NCI-H2196 (cell line): ENCODE measurements at regions not wholly inside any gene's neighbourhood (a gene's known extent, or its start where the extent isn't known, plus 50 kb on each side); places are given as distances from the start of the nearest gene placed in this dataset.

Experiments used
- DNase-seq: peaks from one replicate; lab custom pipeline; 2025; ENCODE audit not compliant: unreplicated experiment; lab: John Stamatoyannopoulos, UW

- no peak for DNase-seq
Measured at GRCh38 chr18:45255197-45255890, 359.9 kb upstream of the SLC14A2 start.

GRCh38 chr18:45260125-45260524, 355.2 kb upstream of the SLC14A2 start:
- DNase-seq, result no peak

- DNase-seq, result no peak
Measured at GRCh38 chr18:45266023-45266422, 349.3 kb upstream of the SLC14A2 start.

- DNase-seq, result no peak
Measured at GRCh38 chr18:45267622-45268021, 347.7 kb upstream of the SLC14A2 start.

- DNase-seq, result no peak
Measured at GRCh38 chr18:45268583-45268982, 346.7 kb upstream of the SLC14A2 start.

- no peak for DNase-seq
Measured at GRCh38 chr18:45270289-45270771, 344.9 kb upstream of the SLC14A2 start.

- no peak for DNase-seq
Measured at GRCh38 chr18:45274026-45274425, 341.2 kb upstream of the SLC14A2 start.

- peak; percentile 16 for DNase-seq
Measured at GRCh38 chr18:45275367-45276113, 339.7 kb upstream of the SLC14A2 start.

GRCh38 chr18:45276878-45277277, 338.4 kb upstream of the SLC14A2 start:
- no peak for DNase-seq

GRCh38 chr18:45277908-45278307, 337.4 kb upstream of the SLC14A2 start:
- no peak for DNase-seq

GRCh38 chr18:45280481-45281276, 334.6 kb upstream of the SLC14A2 start:
- DNase-seq, result no peak

- DNase-seq, result no peak
Measured at GRCh38 chr18:45282101-45282812, 333.0 kb upstream of the SLC14A2 start.

- no peak for DNase-seq
Measured at GRCh38 chr18:45284174-45284573, 331.1 kb upstream of the SLC14A2 start.

GRCh38 chr18:45284851-45285250, 330.4 kb upstream of the SLC14A2 start:
- DNase-seq, result no peak

- DNase-seq, result no peak
Measured at GRCh38 chr18:45285251-45285650, 330.0 kb upstream of the SLC14A2 start.

GRCh38 chr18:45286431-45286830, 328.8 kb upstream of the SLC14A2 start:
- DNase-seq, result no peak

GRCh38 chr18:45287531-45287930, 327.7 kb upstream of the SLC14A2 start:
- DNase-seq, result no peak

GRCh38 chr18:45290364-45290763, 324.9 kb upstream of the SLC14A2 start:
- DNase-seq, result no peak

- no peak for DNase-seq
Measured at GRCh38 chr18:45291621-45292615, 323.4 kb upstream of the SLC14A2 start.

- no peak for DNase-seq
Measured at GRCh38 chr18:45295388-45295787, 319.9 kb upstream of the SLC14A2 start.
